ENCODE measurements at regions not wholly inside any gene's neighbourhood (a gene's known extent, or its start where the extent isn't known, plus 50 kb on each side); places are given as distances from the start of the nearest gene placed in this dataset.

DNA sequence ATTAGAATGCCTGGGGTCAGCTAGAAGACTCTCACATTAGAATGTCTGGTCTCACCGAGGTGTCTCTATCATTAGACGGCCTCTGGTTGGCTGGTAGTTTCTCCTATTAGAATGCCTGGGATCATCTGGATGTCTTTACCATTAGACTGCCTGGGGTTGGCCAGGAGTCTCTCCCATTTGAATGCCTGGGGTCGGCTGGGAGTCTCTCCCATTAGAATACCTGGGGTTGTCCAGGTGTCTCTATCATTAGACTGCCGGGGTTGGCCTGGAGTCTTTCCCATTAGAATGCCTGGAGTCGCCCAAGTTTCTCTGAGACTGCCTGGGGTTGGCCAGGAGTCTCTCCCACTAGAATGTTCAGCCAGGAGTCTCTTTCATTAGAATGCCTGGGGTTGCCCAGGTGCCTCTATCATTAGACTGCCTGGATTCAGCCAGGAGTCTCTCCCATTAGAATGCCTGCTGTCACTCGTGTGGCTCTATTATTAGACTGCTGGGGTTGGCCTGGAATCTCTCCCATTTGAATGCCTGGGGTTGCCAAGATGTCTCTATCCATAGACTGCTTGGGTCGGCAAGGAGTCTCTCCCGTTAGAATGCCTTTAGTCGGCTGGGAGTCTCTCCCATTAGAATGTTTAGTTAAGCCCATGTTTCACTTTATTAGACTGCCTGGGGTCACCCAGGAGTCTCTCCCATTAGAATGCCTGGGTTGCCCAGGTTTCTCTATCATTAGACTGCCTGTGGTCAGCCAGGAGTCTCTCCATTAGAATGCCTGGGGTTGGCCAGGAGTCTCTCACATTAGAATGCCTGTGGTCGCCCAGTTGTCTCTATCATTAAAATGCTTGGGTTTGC lies 1467.8 kb downstream of the UQCRFS1 start:
- TF ChIP-seq GATA2 (IDR thresholded peaks at IDR 0.05; ENCODE audit: insufficient read depth, insufficient read length, low read depth, low read length) (no peak), MYC (IDR thresholded peaks at IDR 0.05; ENCODE audit: low read depth, low read length) (no peak), JUN (IDR thresholded peaks at IDR 0.05; ENCODE audit: borderline replicate concordance, insufficient read depth, insufficient read length, low read depth) (no peak), POLR2AphosphoS5 (IDR thresholded peaks at IDR 0.05; ENCODE audit: insufficient read depth, low read depth, low read length) (no peak), POLR2A (IDR thresholded peaks at IDR 0.05; ENCODE audit: low read depth, low read length) (no peak)
- TF ChIP-seq, protein P1, sequence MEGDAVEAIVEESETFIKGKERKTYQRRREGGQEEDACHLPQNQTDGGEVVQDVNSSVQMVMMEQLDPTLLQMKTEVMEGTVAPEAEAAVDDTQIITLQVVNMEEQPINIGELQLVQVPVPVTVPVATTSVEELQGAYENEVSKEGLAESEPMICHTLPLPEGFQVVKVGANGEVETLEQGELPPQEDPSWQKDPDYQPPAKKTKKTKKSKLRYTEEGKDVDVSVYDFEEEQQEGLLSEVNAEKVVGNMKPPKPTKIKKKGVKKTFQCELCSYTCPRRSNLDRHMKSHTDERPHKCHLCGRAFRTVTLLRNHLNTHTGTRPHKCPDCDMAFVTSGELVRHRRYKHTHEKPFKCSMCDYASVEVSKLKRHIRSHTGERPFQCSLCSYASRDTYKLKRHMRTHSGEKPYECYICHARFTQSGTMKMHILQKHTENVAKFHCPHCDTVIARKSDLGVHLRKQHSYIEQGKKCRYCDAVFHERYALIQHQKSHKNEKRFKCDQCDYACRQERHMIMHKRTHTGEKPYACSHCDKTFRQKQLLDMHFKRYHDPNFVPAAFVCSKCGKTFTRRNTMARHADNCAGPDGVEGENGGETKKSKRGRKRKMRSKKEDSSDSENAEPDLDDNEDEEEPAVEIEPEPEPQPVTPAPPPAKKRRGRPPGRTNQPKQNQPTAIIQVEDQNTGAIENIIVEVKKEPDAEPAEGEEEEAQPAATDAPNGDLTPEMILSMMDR (IDR thresholded peaks at IDR 0.05; ENCODE audit: extremely low read depth in 1 of 2, insufficient read depth in 1 of 2, low read depth in 1 of 2, low read length in 2 of 2): no peak
- TF ChIP-seq, protein P2, sequence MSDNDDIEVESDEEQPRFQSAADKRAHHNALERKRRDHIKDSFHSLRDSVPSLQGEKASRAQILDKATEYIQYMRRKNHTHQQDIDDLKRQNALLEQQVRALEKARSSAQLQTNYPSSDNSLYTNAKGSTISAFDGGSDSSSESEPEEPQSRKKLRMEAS (IDR thresholded peaks at IDR 0.05; ENCODE audit: insufficient read depth, insufficient read length): no peak

All from endothelial cell of umbilical vein (primary cell).